Liver (tissue), 7 donors: ENCODE measurements at regions not wholly inside any gene's neighbourhood (a gene's known extent, or its start where the extent isn't known, plus 50 kb on each side); places are given as distances from the start of the nearest gene placed in this dataset.

Source experiments
- DNase-seq: peaks from one replicate; pipeline ENCODE4 v3.0.0-alpha.2; 2017; ENCODE audit warnings: low spot score
- H3K27ac ChIP-seq, 2 donors: one replicate each; pipeline ENCODE4 v1.7.0; 2013; ENCODE audit warnings: inconsistent platforms in 2 of 2, low read length in 2 of 2, control low read depth in 1 of 2, low read depth in 1 of 2, mild to moderate bottlenecking in 1 of 2
- H3K27me3 ChIP-seq, 4 donors: one replicate each; pipeline versions ENCODE4 v1.6.1 to v1.7.0; 2013; ENCODE audit warnings: low read length in 3 of 4, inconsistent platforms in 1 of 4, mild to moderate bottlenecking in 1 of 4, moderate library complexity in 1 of 4; ENCODE audit not compliant: control insufficient read depth in 4 of 4, insufficient read depth in 4 of 4
- H3K36me3 ChIP-seq, 4 donors: one replicate each; pipeline versions ENCODE4 v1.6.1 to v1.7.0; 2013; ENCODE audit warnings: low read length in 3 of 4, mild to moderate bottlenecking in 3 of 4, low read depth in 1 of 4, moderate library complexity in 1 of 4; ENCODE audit not compliant: control insufficient read depth in 4 of 4, insufficient read depth in 3 of 4
- H3K4me1 ChIP-seq, 4 donors: one replicate each; pipeline versions ENCODE4 v1.6.1 to v1.7.0; 2013; ENCODE audit warnings: low read length in 3 of 4, mild to moderate bottlenecking in 3 of 4, moderate library complexity in 1 of 4; ENCODE audit not compliant: control insufficient read depth in 4 of 4, insufficient read depth in 4 of 4
- H3K4me3 ChIP-seq, 3 donors: one replicate each; pipeline versions ENCODE4 v1.6.1 to v1.7.0; 2013; ENCODE audit warnings: low read length in 3 of 3, control low read depth in 1 of 3, low read depth in 1 of 3, mild to moderate bottlenecking in 1 of 3
- H3K9ac ChIP-seq, 2 donors: one replicate each; pipeline ENCODE4 v1.7.0; 2013; ENCODE audit warnings: low read length in 2 of 2, mild to moderate bottlenecking in 2 of 2, moderate library complexity in 2 of 2, control low read depth in 1 of 2, low read depth in 1 of 2
- H3K9me3 ChIP-seq, 4 donors: one replicate each; pipeline versions ENCODE4 v1.6.1 to v1.7.0; 2013; ENCODE audit warnings: low read length in 3 of 4; ENCODE audit not compliant: control insufficient read depth in 4 of 4
- ATF3 ChIP-seq: IDR thresholded peaks from 2 replicates; pipeline ENCODE4 v1.6.1; 2016; ENCODE audit warnings: antibody characterized with exemption
- EGR1 ChIP-seq, 2 donors: IDR thresholded peaks; 2 replicates each; pipeline ENCODE4 v1.6.1; 2016 to 2018; ENCODE audit warnings: antibody characterized with exemption in 2 of 2, low read depth in 2 of 2
- FOXA1 ChIP-seq: IDR thresholded peaks from 2 replicates; pipeline ENCODE4 v1.6.1; 2016; ENCODE audit warnings: antibody characterized with exemption
- GABPA ChIP-seq, 2 donors: IDR thresholded peaks in 1 of 2; conservative IDR thresholded peaks in 1 of 2; 2 replicates each; pipeline ENCODE4 v1.6.1; 2016; ENCODE audit warnings: antibody characterized with exemption in 2 of 2, mild to moderate bottlenecking in 1 of 2, moderate library complexity in 1 of 2
- HNF4A ChIP-seq, 2 donors: conservative IDR thresholded peaks; 2 replicates each; pipeline ENCODE4 v1.6.1; 2016; ENCODE audit warnings: antibody characterized with exemption in 2 of 2, mild to moderate bottlenecking in 2 of 2
- HNF4G ChIP-seq: IDR thresholded peaks from 2 replicates; pipeline ENCODE4 v1.6.1; 2016; ENCODE audit warnings: antibody characterized with exemption
- JUND ChIP-seq, 2 donors: IDR thresholded peaks; 2 replicates each; pipeline ENCODE4 v1.6.1; 2016; ENCODE audit warnings: antibody characterized with exemption in 2 of 2
- MAX ChIP-seq: IDR thresholded peaks from 2 replicates; pipeline ENCODE4 v1.6.1; 2016; ENCODE audit warnings: antibody characterized with exemption
- NR2F2 ChIP-seq: IDR thresholded peaks from 2 replicates; pipeline ENCODE4 v1.6.1; 2016; ENCODE audit warnings: antibody characterized with exemption
- RAD21 ChIP-seq, 2 donors: IDR thresholded peaks; 2 replicates each; pipeline ENCODE4 v1.6.1; 2016; ENCODE audit warnings: antibody characterized with exemption in 2 of 2, mild to moderate bottlenecking in 2 of 2
- REST ChIP-seq: IDR thresholded peaks from 2 replicates; pipeline ENCODE4 v1.6.1; 2016; ENCODE audit warnings: antibody characterized with exemption, mild to moderate bottlenecking
- RXRA ChIP-seq, 2 donors: IDR thresholded peaks; 2 replicates each; pipeline ENCODE4 v1.6.1; 2017 to 2018; ENCODE audit warnings: antibody characterized with exemption in 2 of 2, mild to moderate bottlenecking in 1 of 2
- SP1 ChIP-seq: IDR thresholded peaks from 2 replicates; pipeline ENCODE4 v1.6.1; 2018; ENCODE audit warnings: antibody characterized with exemption, mild to moderate bottlenecking
- TAF1 ChIP-seq: conservative IDR thresholded peaks from 2 replicates; pipeline ENCODE4 v1.6.1; 2016; ENCODE audit warnings: antibody characterized with exemption, mild to moderate bottlenecking
- ZBTB33 ChIP-seq: IDR thresholded peaks from 2 replicates; pipeline ENCODE4 v1.6.1; 2016; ENCODE audit warnings: antibody characterized with exemption
- WGBS: extraction: QIAGEN DNeasy Blood & Tissue Kit; methylation state at CpG from one replicate; pipeline ENCODE4 v1.1.7; 2013; 5-methylcytosine and 5-hydroxymethylcytosine counted together
- donor health status: healthy.
- donor health status: healthy.
- donor health status: healthy.
- donor health status: healthy.

GRCh38 chr12:124498275-124499189, 68.9 kb downstream of the NCOR2 start:
- H3K9me3 ChIP-seq: no peaks in the 10 kb centered on the region
- no peaks in the 10 kb centered on the region for H3K27me3 ChIP-seq
- 49% methylated on average over 24 of the region's 24 CpGs for WGBS
- H3K9ac ChIP-seq: no peak overlapping the region
- H3K27ac ChIP-seq: peak overlapping the region in 1 of 2 donors; percentile 29
- TF ChIP-seq NR2F2 (peak; percentile 15), ZBTB33 (no peak)
- H3K36me3 ChIP-seq: no peaks in the 10 kb centered on the region
- no peak for DNase-seq
- no peak overlapping the region for H3K4me3 ChIP-seq
- H3K4me1 ChIP-seq: peaks cover 0 to 42% (median 28%) of the 10 kb centered on the region in 4 donors

- TF ChIP-seq ATF3 (no peak), JUND (IDR thresholded peaks at IDR 0.05) (no peak), SP1 (no peak), TAF1 (no peak), REST (no peak), HNF4G (no peak), GABPA (IDR thresholded peaks at IDR 0.05 in 1 of 2, conservative IDR thresholded peaks at IDR 0.05 in 1 of 2) (no peak), RAD21 (IDR thresholded peaks at IDR 0.05) (no peak), HNF4A (conservative IDR thresholded peaks at IDR 0.05) (no peak)
- WGBS: 78% methylated on average over 7 of the region's 7 CpGs
- Histone ChIP-seq H3K27ac (no peak overlapping the region), H3K36me3 (no peaks in the 10 kb centered on the region), H3K4me3 (no peak overlapping the region), H3K27me3 (no peaks in the 10 kb centered on the region), H3K9ac (no peak overlapping the region), H3K4me1 (peaks cover 2 to 50% (median 36%) of the 10 kb centered on the region in 4 donors), H3K9me3 (no peaks in the 10 kb centered on the region)
- no peak for DNase-seq
These were observed 69.8 kb downstream of the NCOR2 start for GRCh38 chr12:124497658-124498057.

GRCh38 chr12:124497039-124497438, 70.4 kb downstream of the NCOR2 start:
- WGBS: 83% methylated on average over 13 of the region's 13 CpGs

More at GRCh38 chr12:124497039-124497438, 70.4 kb downstream of the NCOR2 start:
- Histone ChIP-seq H3K36me3 (no peaks in the 10 kb centered on the region), H3K27me3 (no peaks in the 10 kb centered on the region), H3K4me3 (no peak overlapping the region), H3K4me1 (peaks cover 5 to 54% (median 41%) of the 10 kb centered on the region in 4 donors), H3K9me3 (no peaks in the 10 kb centered on the region), H3K27ac (peak overlapping the region in 1 of 2 donors; percentile 6), H3K9ac (no peak overlapping the region)
- TF ChIP-seq EGR1 (IDR thresholded peaks at IDR 0.05; ENCODE audit: low read depth in 2 of 2) (no peak), FOXA1 (no peak), RXRA (IDR thresholded peaks at IDR 0.05) (no peak), ZBTB33 (no peak), NR2F2 (no peak), MAX (no peak), HNF4A (conservative IDR thresholded peaks at IDR 0.05) (no peak), ATF3 (no peak), TAF1 (no peak), RAD21 (IDR thresholded peaks at IDR 0.05) (no peak)
- DNase-seq: no peak
